Skeletal muscle satellite cell (primary cell): ENCODE measurements at regions not wholly inside any gene's neighbourhood (a gene's known extent, or its start where the extent isn't known, plus 50 kb on each side); places are given as distances from the start of the nearest gene placed in this dataset.
"Not testable (repeated sequence)": the region's sequence is repeated elsewhere in the genome, so short reads cannot be mapped to it uniquely, and the experiment has no call there.

Experiments used
- H3K27me3 ChIP-seq: 2 replicates; pipeline ENCODE4 v1.7.0; 2013; ENCODE audit warnings: low read length; ENCODE audit not compliant: control insufficient read depth, insufficient read depth
- H3K36me3 ChIP-seq: 2 replicates; pipeline ENCODE4 v1.7.0; 2013; ENCODE audit warnings: mild to moderate bottlenecking, control low read depth, low read length; ENCODE audit not compliant: insufficient read depth
- H3K4me1 ChIP-seq: 2 replicates; pipeline ENCODE4 v1.7.0; 2013; ENCODE audit warnings: low read length; ENCODE audit not compliant: control insufficient read depth, insufficient read depth
- H3K4me2 ChIP-seq: 2 replicates; pipeline ENCODE4 v1.7.0; 2013; ENCODE audit warnings: mild to moderate bottlenecking, low read length
- H3K4me3 ChIP-seq: 2 replicates; pipeline ENCODE4 v1.7.0; 2013; ENCODE audit warnings: low read length
- H3K9ac ChIP-seq: 2 replicates; pipeline ENCODE4 v1.7.0; 2013; ENCODE audit warnings: mild to moderate bottlenecking, low read depth, low read length, moderate library complexity
- H3K9me3 ChIP-seq: replicated peaks from 2 replicates; pipeline ENCODE4 v1.7.0; 2013; ENCODE audit warnings: mild to moderate bottlenecking, control low read depth, low read length

DNA sequence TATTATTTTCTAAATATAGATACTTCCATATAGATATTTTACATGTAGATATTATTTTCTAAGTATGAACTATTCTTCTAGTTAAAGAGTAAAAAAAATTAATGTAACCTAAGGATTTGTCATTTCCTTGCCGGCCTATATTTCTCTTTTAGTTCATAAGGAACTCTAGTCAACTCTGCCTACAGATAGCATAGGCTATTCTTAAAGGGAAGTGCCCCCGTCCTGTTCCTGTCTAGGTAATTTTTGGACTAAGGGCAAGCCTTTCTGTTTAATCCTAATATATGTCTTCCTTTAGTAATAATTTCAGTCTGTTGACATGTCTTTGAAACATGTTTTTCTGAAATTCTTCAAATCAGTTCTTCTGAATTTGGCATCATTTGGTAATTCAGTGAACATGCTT, 161.9 kb downstream of the C11orf91 start:
- H3K36me3 ChIP-seq, result no peaks in the 10 kb centered on the region
- no peaks in the 10 kb centered on the region for H3K27me3 ChIP-seq
- H3K4me3 ChIP-seq, result no peak overlapping the region
- H3K4me1 ChIP-seq, result peaks cover 8% of the 10 kb centered on the region
- H3K9me3 ChIP-seq, result no peaks in the 10 kb centered on the region
- no peak overlapping the region for H3K4me2 ChIP-seq
- H3K9ac ChIP-seq, result no peak overlapping the region

DNA sequence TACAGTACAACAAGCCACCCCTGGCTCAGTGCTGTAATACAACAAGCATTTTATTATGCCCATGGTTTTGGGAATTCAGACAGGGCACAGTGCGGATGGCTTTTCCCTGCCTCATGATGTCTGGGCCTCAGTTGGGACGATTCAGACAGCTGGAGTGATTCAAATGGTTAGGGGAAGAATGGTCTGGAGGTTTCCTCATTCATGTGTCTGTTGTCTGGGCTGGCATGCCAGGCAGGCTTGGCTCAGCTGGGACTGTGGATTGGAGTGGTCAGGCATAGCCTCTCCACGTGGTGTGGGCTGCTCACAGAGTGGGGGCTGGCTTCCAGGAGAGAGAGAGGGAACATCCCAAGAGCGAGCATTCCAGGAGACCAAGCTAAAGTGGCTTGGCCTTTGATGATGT, 164.4 kb downstream of the C11orf91 start:
- H3K4me1 ChIP-seq, result peaks cover 20% of the 10 kb centered on the region
- no peaks in the 10 kb centered on the region for H3K9me3 ChIP-seq
- H3K36me3 ChIP-seq, result no peaks in the 10 kb centered on the region
- H3K4me2 ChIP-seq, result no peak overlapping the region
- no peak overlapping the region for H3K9ac ChIP-seq
- H3K4me3 ChIP-seq, result no peak overlapping the region
- no peaks in the 10 kb centered on the region for H3K27me3 ChIP-seq

DNA sequence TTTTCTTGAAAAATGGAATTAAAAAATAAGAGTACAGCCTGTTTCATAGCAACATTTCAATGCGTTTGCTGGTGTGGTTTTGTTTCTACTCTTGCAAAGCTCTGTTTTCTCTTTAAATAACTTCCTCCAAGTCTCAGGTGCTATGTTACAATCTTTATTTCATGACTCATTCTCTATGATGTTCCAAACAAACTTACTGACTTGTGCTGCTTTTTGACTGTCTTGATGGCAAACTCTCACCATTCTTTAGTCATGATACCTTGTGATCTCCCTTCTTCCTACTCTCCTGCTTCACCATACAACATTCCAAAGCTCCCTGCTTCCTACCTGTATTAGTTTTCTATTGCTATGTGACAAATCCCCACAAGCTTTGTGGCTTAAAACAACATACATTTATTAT, 166.1 kb downstream of the C11orf91 start:
- H3K4me3 ChIP-seq, result no peak overlapping the region
- no peak overlapping the region for H3K4me2 ChIP-seq
- no peaks in the 10 kb centered on the region for H3K36me3 ChIP-seq
- H3K9ac ChIP-seq, result no peak overlapping the region
- H3K27me3 ChIP-seq, result no peaks in the 10 kb centered on the region
- peaks cover 25% of the 10 kb centered on the region for H3K4me1 ChIP-seq
- H3K9me3 ChIP-seq, result no peaks in the 10 kb centered on the region

DNA sequence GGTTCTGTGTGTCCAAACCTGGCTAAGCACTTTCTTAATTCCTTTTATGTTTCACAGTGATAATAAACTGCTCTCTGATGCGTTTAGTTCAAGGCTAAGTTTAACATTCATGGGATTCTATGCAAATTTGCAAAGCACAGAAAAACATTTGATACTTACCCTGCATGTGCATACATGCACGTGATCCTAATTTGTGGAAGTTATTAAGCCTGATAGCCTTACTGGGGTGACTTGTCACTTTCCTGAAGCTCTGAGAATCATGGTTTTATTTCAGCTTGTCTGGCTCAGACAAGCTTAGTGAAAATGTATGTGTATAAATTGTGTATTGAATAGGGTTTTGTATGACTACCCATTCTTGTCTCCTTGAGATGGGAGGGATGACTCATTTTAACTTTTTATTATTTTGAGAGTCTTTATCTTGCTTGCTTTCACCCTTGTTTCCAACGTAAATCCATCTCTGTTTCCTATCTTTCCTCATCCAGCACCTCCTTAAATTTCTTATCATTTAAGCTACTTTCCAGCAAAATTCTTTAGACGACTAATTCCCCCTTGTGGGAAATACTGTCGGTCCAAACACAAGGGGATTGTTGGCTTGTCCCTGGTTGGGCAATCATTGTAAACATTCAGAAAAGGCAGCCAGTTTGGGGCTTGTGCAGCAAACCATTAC, 167.1 kb downstream of the C11orf91 start:
- Histone ChIP-seq H3K4me1 (peaks cover 25% of the 10 kb centered on the region), H3K36me3 (no peaks in the 10 kb centered on the region), H3K4me2 (no peak overlapping the region), H3K9me3 (no peaks in the 10 kb centered on the region), H3K4me3 (no peak overlapping the region), H3K27me3 (no peaks in the 10 kb centered on the region), H3K9ac (no peak overlapping the region)

DNA sequence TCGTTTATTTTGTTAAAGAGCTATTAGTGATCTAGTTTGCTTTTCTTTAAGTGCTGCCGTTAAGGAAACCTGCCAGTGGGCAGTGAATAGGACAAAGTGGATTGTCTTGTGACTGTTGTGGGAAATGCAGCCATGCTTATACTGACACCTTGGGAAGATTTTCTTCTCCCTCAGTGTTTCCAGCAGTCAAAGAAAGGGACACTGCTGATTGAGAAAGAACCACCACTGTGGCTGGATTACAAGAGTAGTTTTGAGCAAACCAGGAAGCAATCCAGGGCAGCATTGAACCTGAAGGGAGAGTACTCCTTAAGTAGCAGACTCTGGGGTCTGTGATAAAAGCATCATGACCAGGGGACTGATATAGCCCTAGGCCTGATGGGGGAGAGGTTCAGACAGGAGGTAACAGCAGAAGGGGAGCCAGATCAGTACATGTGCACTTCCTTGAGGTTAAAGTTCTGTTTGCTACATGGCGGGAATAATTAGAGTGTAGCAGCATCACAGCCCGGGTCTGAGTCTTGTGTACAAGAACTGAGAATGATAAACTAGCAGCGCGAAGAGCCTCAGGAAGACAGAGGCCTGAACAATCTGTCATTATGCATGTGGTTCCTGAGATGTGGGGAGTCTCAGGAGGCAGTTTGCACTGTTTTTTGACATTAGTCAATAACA, 167.8 kb downstream of the C11orf91 start:
- peaks cover 25% of the 10 kb centered on the region for H3K4me1 ChIP-seq
- H3K9me3 ChIP-seq, result no peaks in the 10 kb centered on the region
- H3K36me3 ChIP-seq, result no peaks in the 10 kb centered on the region

DNA sequence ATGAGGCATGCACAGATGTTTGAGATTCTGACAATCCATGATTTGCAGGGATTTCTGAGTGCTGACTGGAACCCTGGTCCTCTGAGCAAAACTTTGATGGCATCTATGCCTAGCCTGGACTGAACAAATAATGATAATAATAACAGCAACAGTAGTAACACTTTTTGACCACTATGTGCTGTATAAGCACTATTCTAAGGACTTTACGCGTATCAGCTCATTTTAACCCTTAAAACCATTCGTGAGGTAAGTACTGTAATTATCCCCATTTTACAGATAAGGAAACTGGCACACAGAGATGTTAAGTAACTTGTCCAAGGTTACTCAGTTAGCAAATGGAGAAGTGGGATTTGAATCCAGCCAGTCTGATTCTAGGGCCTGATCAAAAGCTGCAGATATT, 168.4 kb downstream of the C11orf91 start:
- H3K36me3 ChIP-seq, result no peaks in the 10 kb centered on the region
- H3K4me2 ChIP-seq, result peak overlapping the region; percentile 19
- no peaks in the 10 kb centered on the region for H3K27me3 ChIP-seq
- peaks cover 25% of the 10 kb centered on the region for H3K4me1 ChIP-seq
- H3K9me3 ChIP-seq, result no peaks in the 10 kb centered on the region
- no peak overlapping the region for H3K9ac ChIP-seq
- H3K4me3 ChIP-seq, result no peak overlapping the region

More for the DNA sequence above, 167.8 kb downstream of the C11orf91 start:
- no peaks in the 10 kb centered on the region for H3K27me3 ChIP-seq
- no peak overlapping the region for H3K9ac ChIP-seq
- no peak overlapping the region for H3K4me2 ChIP-seq
- no peak overlapping the region for H3K4me3 ChIP-seq

DNA sequence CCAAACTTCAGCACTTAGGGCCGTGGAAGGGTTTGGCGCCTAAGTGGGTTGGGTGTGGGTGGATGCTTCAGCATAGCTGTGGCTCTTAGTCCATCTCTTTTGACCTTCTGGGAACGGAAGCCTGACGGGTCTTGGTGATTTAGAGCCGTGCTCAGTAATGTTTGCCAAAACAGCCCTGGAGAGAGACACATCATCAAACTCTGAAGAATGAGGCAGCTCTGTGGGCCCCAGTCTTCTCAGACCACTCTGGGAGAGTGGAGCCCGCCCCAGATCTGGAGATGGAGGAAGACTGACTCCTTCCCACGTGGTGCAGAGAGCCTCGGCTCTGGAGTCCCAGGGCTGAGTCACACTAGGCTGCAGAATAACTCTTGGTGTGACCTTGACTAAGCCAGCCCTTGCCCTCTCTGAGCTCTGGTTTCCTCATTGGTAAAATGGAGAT, 168.9 kb downstream of the C11orf91 start:
- H3K4me2 ChIP-seq, result peak overlapping the region; percentile 19
- H3K4me3 ChIP-seq, result no peak overlapping the region
- no peak overlapping the region for H3K9ac ChIP-seq
- peaks cover 25% of the 10 kb centered on the region for H3K4me1 ChIP-seq
- no peaks in the 10 kb centered on the region for H3K27me3 ChIP-seq
- H3K36me3 ChIP-seq, result no peaks in the 10 kb centered on the region
- H3K9me3 ChIP-seq, result no peaks in the 10 kb centered on the region

DNA sequence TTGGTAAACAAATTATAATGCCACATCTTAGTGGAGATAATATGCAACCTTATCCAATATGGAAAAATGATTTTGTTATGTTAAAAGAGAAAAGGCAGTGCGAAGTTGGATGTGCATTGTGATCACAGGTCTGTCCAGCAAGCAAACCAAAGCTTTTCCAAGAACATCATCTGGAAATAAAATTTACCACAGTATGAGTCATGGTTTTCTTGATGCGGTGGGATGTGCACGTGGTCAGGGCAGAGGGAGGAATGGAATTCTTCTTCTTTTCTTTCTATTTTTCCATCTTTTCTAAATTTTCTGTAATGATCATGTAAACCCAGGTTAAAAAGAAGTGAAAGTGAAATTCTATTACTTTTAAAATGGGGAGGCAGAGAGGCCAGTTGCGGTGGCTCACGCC, 169.8 kb downstream of the C11orf91 start:
- H3K9me3 ChIP-seq, result no peaks in the 10 kb centered on the region
- H3K4me2 ChIP-seq, result no peak overlapping the region
- H3K36me3 ChIP-seq, result no peaks in the 10 kb centered on the region
- no peak overlapping the region for H3K9ac ChIP-seq
- peaks cover 25% of the 10 kb centered on the region for H3K4me1 ChIP-seq
- no peak overlapping the region for H3K4me3 ChIP-seq
- H3K27me3 ChIP-seq, result no peaks in the 10 kb centered on the region

DNA sequence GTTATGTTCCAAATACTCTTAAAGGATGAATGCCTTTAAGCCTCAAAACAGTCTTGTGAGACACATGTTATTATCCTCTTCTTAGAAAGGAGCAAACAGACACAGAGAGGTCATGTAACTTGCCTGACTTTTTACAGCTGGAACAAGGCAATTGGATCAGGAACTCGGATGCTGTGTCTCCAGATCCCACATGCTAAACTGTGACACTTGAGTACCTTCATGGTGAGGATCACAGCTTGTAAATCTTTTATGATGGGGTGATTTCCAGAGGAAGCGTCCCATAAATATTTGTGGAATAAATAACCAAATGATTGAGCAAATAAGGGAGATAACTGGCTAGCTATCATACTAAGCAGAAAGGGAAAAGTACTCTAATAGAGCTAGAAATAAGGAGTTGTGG, 171.2 kb downstream of the C11orf91 start:
- H3K4me3 ChIP-seq, result no peak overlapping the region
- no peak overlapping the region for H3K9ac ChIP-seq
- peaks cover 25% of the 10 kb centered on the region for H3K4me1 ChIP-seq
- H3K27me3 ChIP-seq, result no peaks in the 10 kb centered on the region
- H3K36me3 ChIP-seq, result no peaks in the 10 kb centered on the region
- no peaks in the 10 kb centered on the region for H3K9me3 ChIP-seq
- no peak overlapping the region for H3K4me2 ChIP-seq

DNA sequence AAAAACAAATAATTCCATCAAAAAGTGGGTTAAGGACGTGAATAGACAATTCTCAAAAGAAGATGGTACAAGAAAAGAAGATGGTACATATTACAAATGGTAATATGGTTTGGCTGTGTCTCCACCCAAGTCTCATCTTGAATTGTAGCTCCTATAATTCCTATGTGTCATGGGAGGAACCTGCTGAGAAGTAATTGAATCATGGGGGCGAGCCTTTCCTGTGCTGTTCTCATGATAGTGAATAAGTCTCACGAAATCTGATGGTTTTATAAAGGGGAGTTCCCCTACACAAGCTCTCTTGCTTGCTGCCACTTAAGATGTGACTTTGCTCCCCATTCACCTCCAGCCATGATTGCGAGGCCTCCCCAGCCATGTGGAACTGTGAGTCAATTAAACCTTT, 172.9 kb downstream of the C11orf91 start:
- H3K27me3 ChIP-seq, H3K36me3 ChIP-seq, H3K4me2 ChIP-seq, H3K9me3 ChIP-seq, H3K9ac ChIP-seq, H3K4me3 ChIP-seq: not testable (repeated sequence)
- peaks cover 15% of the 10 kb centered on the region for H3K4me1 ChIP-seq

DNA sequence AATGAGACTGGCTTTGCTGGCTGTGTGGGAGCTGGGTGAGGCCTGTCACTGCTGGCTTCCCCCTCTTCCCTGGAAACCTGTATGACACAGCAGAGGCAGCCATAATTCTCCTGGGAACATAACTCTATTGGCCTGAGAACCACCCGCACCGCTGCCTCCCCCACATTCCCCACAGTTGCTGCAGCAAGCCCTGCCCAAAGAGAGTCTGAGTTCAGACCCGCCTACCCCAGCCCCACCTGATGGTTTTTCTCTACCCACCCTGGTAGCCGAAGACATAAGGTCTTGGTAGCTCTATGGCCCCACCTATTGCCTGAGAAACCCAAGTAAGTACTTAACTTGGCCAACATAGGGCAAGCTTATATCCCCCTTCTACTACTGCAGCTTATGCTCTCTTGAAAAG, 174.8 kb downstream of the C11orf91 start:
- Histone ChIP-seq H3K4me2 (no peak overlapping the region), H3K4me3 (no peak overlapping the region), H3K4me1 (peaks cover 4% of the 10 kb centered on the region), H3K27me3 (no peaks in the 10 kb centered on the region), H3K36me3 (no peaks in the 10 kb centered on the region), H3K9me3 (no peaks in the 10 kb centered on the region), H3K9ac (no peak overlapping the region)

DNA sequence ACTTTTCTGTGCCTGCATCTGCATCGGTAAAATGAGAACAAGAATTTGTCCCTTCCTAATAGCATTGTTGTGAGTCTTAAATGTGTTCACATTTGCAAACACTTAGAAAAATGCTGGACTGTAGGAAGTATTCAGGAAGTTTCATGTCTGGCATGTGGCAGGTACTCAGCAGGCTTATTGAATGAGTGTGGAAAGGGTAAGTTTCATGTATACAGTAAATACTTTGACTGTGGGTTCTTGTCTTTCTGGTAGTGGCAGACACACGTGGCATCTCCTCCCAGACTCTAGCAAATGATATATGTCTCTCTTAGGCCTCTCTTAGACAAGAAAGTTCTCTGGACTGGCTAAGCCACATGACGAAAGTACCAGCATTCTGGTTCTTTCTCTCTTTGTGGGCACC, 179.2 kb downstream of the C11orf91 start:
- H3K27me3 ChIP-seq, result no peaks in the 10 kb centered on the region
- no peaks in the 10 kb centered on the region for H3K36me3 ChIP-seq
- no peaks in the 10 kb centered on the region for H3K4me1 ChIP-seq

More for the DNA sequence above, 179.2 kb downstream of the C11orf91 start:
- Histone ChIP-seq H3K4me2 (no peak overlapping the region), H3K4me3 (no peak overlapping the region), H3K9ac (no peak overlapping the region), H3K9me3 (no peaks in the 10 kb centered on the region)
